ENCODE measurements at regions not wholly inside any gene's neighbourhood (a gene's known extent, or its start where the extent isn't known, plus 50 kb on each side); places are given as distances from the start of the nearest gene placed in this dataset.

GRCh38 chr2:207397917-207398655 lies 131.7 kb upstream of the CREB1 start:
- TF ChIP-seq, protein P1, sequence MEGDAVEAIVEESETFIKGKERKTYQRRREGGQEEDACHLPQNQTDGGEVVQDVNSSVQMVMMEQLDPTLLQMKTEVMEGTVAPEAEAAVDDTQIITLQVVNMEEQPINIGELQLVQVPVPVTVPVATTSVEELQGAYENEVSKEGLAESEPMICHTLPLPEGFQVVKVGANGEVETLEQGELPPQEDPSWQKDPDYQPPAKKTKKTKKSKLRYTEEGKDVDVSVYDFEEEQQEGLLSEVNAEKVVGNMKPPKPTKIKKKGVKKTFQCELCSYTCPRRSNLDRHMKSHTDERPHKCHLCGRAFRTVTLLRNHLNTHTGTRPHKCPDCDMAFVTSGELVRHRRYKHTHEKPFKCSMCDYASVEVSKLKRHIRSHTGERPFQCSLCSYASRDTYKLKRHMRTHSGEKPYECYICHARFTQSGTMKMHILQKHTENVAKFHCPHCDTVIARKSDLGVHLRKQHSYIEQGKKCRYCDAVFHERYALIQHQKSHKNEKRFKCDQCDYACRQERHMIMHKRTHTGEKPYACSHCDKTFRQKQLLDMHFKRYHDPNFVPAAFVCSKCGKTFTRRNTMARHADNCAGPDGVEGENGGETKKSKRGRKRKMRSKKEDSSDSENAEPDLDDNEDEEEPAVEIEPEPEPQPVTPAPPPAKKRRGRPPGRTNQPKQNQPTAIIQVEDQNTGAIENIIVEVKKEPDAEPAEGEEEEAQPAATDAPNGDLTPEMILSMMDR (IDR thresholded peaks at IDR 0.05) = no peak
- TF ChIP-seq POLR2AphosphoS5 (IDR thresholded peaks at IDR 0.05) = no peak

Measured in breast epithelium (tissue), 3 donors.